ENCODE measurements at regions not wholly inside any gene's neighbourhood (a gene's known extent, or its start where the extent isn't known, plus 50 kb on each side); places are given as distances from the start of the nearest gene placed in this dataset.

DNA sequence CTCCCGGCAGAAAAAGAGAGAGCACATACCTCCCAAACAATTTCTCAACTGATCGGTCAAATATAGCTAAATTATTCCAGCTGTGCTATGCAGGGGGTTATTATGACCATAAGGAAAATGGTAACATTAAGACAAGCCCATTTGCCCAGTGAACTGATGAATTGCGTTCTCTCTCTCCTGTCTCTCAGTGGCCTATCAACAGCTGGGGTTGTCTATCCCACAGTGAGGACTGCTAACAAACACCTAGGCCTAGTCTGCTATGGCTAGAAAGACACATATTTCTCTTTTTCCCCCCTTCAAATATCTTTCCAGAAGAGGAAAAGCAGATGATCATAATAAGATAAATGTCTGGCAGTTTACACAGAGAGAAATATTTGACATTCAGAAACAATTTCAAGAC is 263.8 kb upstream of the ELAC2 start:
- no peak overlapping the region for H3K4me3 Mint-ChIP-seq
- Histone ChIP-seq H3K79me2 (ENCODE audit: insufficient read depth, low read length) (no peaks in the 10 kb centered on the region), H4K20me1 (ENCODE audit: insufficient read depth, low read length) (no peaks in the 10 kb centered on the region), H2AFZ (ENCODE audit: insufficient read depth, low read depth, low read length, poor library complexity, severe bottlenecking) (no peak overlapping the region), H3K27me3 (ENCODE audit: control insufficient read depth in 2 of 2, insufficient read depth in 2 of 2, low read length in 2 of 2) (no peaks in the 10 kb centered on the region), H3K9me3 (replicated peaks in 1 of 2; ENCODE audit: control insufficient read depth in 1 of 2, insufficient read depth in 1 of 2, low read length in 2 of 2) (peaks cover 3% of the 10 kb centered on the region in 2 donors), H3K36me3 (replicated peaks in 1 of 2; ENCODE audit: control insufficient read depth in 1 of 2, insufficient read depth in 2 of 2, low read length in 2 of 2) (no peaks in the 10 kb centered on the region), H3K4me2 (replicated peaks; ENCODE audit: extremely low read depth, low read length, poor library complexity, severe bottlenecking) (no peak overlapping the region), H3K9ac (ENCODE audit: insufficient read depth, low read length, poor library complexity, severe bottlenecking) (no peak overlapping the region), H3K4me1 (ENCODE audit: control insufficient read depth in 1 of 2, insufficient read depth in 2 of 2, low read length in 2 of 2) (no peaks in the 10 kb centered on the region), H3K4me3 (replicated peaks in 1 of 3; ENCODE audit: low read depth in 2 of 3, low read length in 3 of 3) (no peak overlapping the region), H3K27ac (ENCODE audit: low read depth in 1 of 2, low read length in 2 of 2) (no peak overlapping the region)
- no peak overlapping the region for H3K27ac Mint-ChIP-seq
- peaks cover 0 to 12% (median 3%) of the 10 kb centered on the region in 7 donors for H3K9me3 Mint-ChIP-seq
- no peaks in the 10 kb centered on the region for H3K36me3 Mint-ChIP-seq
- no peaks in the 10 kb centered on the region for H3K4me1 Mint-ChIP-seq
- no peak for DNase-seq
- TF ChIP-seq, protein P1, sequence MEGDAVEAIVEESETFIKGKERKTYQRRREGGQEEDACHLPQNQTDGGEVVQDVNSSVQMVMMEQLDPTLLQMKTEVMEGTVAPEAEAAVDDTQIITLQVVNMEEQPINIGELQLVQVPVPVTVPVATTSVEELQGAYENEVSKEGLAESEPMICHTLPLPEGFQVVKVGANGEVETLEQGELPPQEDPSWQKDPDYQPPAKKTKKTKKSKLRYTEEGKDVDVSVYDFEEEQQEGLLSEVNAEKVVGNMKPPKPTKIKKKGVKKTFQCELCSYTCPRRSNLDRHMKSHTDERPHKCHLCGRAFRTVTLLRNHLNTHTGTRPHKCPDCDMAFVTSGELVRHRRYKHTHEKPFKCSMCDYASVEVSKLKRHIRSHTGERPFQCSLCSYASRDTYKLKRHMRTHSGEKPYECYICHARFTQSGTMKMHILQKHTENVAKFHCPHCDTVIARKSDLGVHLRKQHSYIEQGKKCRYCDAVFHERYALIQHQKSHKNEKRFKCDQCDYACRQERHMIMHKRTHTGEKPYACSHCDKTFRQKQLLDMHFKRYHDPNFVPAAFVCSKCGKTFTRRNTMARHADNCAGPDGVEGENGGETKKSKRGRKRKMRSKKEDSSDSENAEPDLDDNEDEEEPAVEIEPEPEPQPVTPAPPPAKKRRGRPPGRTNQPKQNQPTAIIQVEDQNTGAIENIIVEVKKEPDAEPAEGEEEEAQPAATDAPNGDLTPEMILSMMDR (IDR thresholded peaks at IDR 0.05) = no peak
- no CpG with 5 or more reads among the region's 3 CpGs for WGBS (ENCODE audit: insufficient coverage)
- intact Hi-C loops (cut with micrococcal nuclease) = no loop called here
- H3K27me3 Mint-ChIP-seq (ENCODE audit: low read depth in 3 of 3) = peaks cover 0 to 2% (median 2%) of the 10 kb centered on the region in 3 donors

DNA sequence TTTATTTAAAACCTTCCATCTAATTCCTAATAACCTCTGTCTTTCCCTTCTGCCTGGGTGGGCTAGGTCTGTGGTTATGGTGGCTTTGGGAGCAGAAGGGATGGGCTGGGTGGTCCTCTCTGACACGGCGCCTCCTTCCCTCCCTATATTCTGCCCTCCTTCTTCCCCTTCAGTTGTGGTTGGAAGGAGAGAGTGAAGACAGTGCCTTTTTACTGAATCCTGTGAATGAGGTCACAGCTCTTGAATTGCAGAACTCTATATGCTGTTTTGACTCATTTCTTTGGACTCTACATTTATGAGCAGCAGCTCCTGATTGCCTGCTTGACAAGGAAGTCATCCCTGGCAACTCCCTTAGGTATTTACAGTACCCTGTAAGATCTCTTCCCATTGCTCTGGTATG is 256.0 kb upstream of the ELAC2 start:
- WGBS (ENCODE audit: insufficient coverage) = no CpG with 5 or more reads among the region's 2 CpGs
- Mint-ChIP-seq H3K27me3 (ENCODE audit: low read depth in 3 of 3) (peaks cover 0 to 1% (median 0%) of the 10 kb centered on the region in 3 donors), H3K4me1 (no peaks in the 10 kb centered on the region), H3K4me3 (no peak overlapping the region), H3K36me3 (no peaks in the 10 kb centered on the region), H3K27ac (no peak overlapping the region), H3K9me3 (peaks cover 6 to 25% (median 10%) of the 10 kb centered on the region in 7 donors)
- no peak for DNase-seq
- Histone ChIP-seq H3K79me2 (ENCODE audit: insufficient read depth, low read length) (no peaks in the 10 kb centered on the region), H3K36me3 (replicated peaks in 1 of 2; ENCODE audit: control insufficient read depth in 1 of 2, insufficient read depth in 2 of 2, low read length in 2 of 2) (no peaks in the 10 kb centered on the region), H4K20me1 (ENCODE audit: insufficient read depth, low read length) (no peaks in the 10 kb centered on the region), H3K27ac (ENCODE audit: low read depth in 1 of 2, low read length in 2 of 2) (no peak overlapping the region), H3K9ac (ENCODE audit: insufficient read depth, low read length, poor library complexity, severe bottlenecking) (no peak overlapping the region), H2AFZ (ENCODE audit: insufficient read depth, low read depth, low read length, poor library complexity, severe bottlenecking) (no peak overlapping the region), H3K4me1 (ENCODE audit: control insufficient read depth in 1 of 2, insufficient read depth in 2 of 2, low read length in 2 of 2) (no peaks in the 10 kb centered on the region), H3K27me3 (ENCODE audit: control insufficient read depth in 2 of 2, insufficient read depth in 2 of 2, low read length in 2 of 2) (no peaks in the 10 kb centered on the region), H3K9me3 (replicated peaks in 1 of 2; ENCODE audit: control insufficient read depth in 1 of 2, insufficient read depth in 1 of 2, low read length in 2 of 2) (peaks cover 8 to 19% of the 10 kb centered on the region in 2 donors), H3K4me3 (replicated peaks in 1 of 3; ENCODE audit: low read depth in 2 of 3, low read length in 3 of 3) (no peak overlapping the region), H3K4me2 (replicated peaks; ENCODE audit: extremely low read depth, low read length, poor library complexity, severe bottlenecking) (no peak overlapping the region)
- TF ChIP-seq, protein P1 (IDR thresholded peaks at IDR 0.05) = no peak
- intact Hi-C loops (cut with micrococcal nuclease) = no loop called here

Data from CD14-positive monocyte (primary cell).